ENCODE measurements at regions not wholly inside any gene's neighbourhood (a gene's known extent, or its start where the extent isn't known, plus 50 kb on each side); places are given as distances from the start of the nearest gene placed in this dataset.

DNA sequence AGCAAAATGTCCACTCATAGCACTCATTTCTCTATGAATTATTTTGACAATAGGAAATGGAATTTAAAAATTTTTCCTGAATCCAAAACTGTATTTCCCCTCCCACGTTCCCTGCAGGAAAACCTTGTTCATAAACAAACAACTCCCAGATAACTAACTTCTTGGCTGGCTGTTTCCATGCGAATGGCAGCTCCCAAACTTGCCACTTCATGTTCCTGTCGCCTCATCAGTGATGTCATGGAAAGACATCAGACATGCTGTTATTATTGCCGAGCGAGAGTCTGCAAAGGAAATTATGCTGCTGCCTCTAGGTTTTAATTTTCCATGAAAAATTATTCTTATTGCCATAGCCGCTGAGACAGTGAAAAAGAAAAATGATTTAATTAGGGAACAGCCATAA lies 117.0 kb upstream of the RIOK3 start:
- no peaks in the 10 kb centered on the region for H3K4me1 ChIP-seq
- no peak for DNase-seq
- H3K27ac ChIP-seq, result no peak overlapping the region
- TF ChIP-seq, protein P1, sequence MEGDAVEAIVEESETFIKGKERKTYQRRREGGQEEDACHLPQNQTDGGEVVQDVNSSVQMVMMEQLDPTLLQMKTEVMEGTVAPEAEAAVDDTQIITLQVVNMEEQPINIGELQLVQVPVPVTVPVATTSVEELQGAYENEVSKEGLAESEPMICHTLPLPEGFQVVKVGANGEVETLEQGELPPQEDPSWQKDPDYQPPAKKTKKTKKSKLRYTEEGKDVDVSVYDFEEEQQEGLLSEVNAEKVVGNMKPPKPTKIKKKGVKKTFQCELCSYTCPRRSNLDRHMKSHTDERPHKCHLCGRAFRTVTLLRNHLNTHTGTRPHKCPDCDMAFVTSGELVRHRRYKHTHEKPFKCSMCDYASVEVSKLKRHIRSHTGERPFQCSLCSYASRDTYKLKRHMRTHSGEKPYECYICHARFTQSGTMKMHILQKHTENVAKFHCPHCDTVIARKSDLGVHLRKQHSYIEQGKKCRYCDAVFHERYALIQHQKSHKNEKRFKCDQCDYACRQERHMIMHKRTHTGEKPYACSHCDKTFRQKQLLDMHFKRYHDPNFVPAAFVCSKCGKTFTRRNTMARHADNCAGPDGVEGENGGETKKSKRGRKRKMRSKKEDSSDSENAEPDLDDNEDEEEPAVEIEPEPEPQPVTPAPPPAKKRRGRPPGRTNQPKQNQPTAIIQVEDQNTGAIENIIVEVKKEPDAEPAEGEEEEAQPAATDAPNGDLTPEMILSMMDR (IDR thresholded peaks at IDR 0.05), result no peak
- TF ChIP-seq POLR2A (IDR thresholded peaks at IDR 0.05), result no peak
- H3K36me3 ChIP-seq, result no peaks in the 10 kb centered on the region
- H3K27me3 ChIP-seq, result no peaks in the 10 kb centered on the region
- no peak overlapping the region for H3K4me3 ChIP-seq
- no peaks in the 10 kb centered on the region for H3K9me3 ChIP-seq

DNA sequence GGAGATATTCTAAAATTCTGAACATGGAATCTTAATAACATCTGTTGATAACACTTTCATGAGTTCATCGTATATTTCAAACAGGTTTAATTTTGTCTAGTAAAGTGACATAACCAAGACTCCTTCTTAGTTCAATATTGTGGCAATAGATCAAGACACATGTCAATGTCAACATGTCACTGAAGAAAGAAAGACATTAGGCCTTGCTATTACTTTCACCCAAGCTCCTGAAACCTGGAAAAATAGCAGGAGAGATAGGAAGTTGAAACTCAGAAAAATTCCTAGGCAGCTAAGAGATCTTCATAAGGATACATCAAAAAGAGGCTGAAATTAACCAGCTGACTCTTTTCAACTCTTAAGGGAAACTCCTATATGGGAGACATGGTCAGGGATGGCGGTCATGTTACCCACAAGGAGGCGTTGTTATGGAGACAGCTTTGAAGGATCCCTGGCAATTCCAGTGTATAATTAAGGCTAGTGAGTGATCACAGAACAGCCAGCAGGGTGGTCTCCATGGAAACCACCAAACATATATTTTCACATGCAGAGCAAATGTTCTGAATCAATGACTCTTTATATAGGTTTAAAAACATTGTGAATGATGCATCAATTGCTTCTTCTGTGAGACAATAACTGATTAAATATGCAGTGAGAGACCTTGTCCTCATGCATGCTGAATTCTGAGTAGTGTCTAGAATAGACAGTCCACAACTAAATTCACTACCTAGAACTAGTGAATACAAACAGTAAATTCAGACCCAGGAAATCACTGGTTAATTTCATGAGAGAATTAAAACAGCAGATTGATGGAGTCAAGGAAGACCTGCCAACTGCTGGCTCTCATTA lies 115.3 kb upstream of the RIOK3 start:
- Histone ChIP-seq H3K9me3 (no peaks in the 10 kb centered on the region), H3K4me1 (no peaks in the 10 kb centered on the region), H3K27me3 (no peaks in the 10 kb centered on the region), H3K4me3 (no peak overlapping the region), H3K36me3 (no peaks in the 10 kb centered on the region), H3K27ac (no peak overlapping the region)
- no peak for DNase-seq
- TF ChIP-seq, protein P1 (IDR thresholded peaks at IDR 0.05), result no peak
- no peak for TF ChIP-seq POLR2A (IDR thresholded peaks at IDR 0.05)

GRCh38 chr18:23340661-23341060 lies 112.4 kb upstream of the RIOK3 start:
- H3K36me3 ChIP-seq, result no peaks in the 10 kb centered on the region
- H3K4me1 ChIP-seq, result no peaks in the 10 kb centered on the region
- H3K9me3 ChIP-seq, result no peaks in the 10 kb centered on the region
- no peaks in the 10 kb centered on the region for H3K27me3 ChIP-seq
- no peak for TF ChIP-seq POLR2A (IDR thresholded peaks at IDR 0.05)
- TF ChIP-seq, protein P1 (IDR thresholded peaks at IDR 0.05), result no peak
- no peak overlapping the region for H3K4me3 ChIP-seq
- no peak for DNase-seq
- H3K27ac ChIP-seq, result no peak overlapping the region

DNA sequence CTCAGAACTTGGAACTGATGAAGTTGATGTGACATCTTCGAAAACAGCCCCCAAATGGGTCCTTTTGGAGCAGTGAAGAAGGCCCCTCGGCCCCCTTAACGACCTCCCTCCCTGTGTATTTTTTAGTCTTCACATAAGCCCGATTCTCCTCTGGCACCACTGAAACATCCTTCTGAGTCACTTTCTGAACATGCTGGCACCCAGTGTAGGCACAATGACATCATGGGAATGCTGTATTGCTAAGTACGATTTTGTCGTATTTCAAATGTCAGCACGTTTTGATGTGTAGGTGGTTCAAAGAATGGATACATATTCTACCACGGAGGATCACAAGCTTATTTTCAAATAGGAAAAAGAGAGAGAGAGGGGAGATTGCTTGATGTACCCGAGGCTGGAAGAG lies 111.7 kb upstream of the RIOK3 start:
- Histone ChIP-seq H3K4me1 (no peaks in the 10 kb centered on the region), H3K4me3 (no peak overlapping the region), H3K9me3 (no peaks in the 10 kb centered on the region), H3K27me3 (no peaks in the 10 kb centered on the region), H3K27ac (no peak overlapping the region), H3K36me3 (no peaks in the 10 kb centered on the region)
- no peak for DNase-seq
- no peak for TF ChIP-seq POLR2A (IDR thresholded peaks at IDR 0.05)
- TF ChIP-seq, protein P1 (IDR thresholded peaks at IDR 0.05), result no peak

- Histone ChIP-seq H3K4me1 (no peaks in the 10 kb centered on the region), H3K9me3 (no peaks in the 10 kb centered on the region), H3K27ac (no peak overlapping the region), H3K36me3 (no peaks in the 10 kb centered on the region), H3K27me3 (no peaks in the 10 kb centered on the region), H3K4me3 (no peak overlapping the region)
- TF ChIP-seq, protein P1 (IDR thresholded peaks at IDR 0.05), result no peak
- TF ChIP-seq POLR2A (IDR thresholded peaks at IDR 0.05), result no peak
- no peak for DNase-seq
These were observed 111.1 kb upstream of the RIOK3 start for GRCh38 chr18:23341983-23342382.
